ENCODE measurements at regions not wholly inside any gene's neighbourhood (a gene's known extent, or its start where the extent isn't known, plus 50 kb on each side); places are given as distances from the start of the nearest gene placed in this dataset.
"Not testable (repeated sequence)": the region's sequence is repeated elsewhere in the genome, so short reads cannot be mapped to it uniquely, and the experiment has no call there.

DNA sequence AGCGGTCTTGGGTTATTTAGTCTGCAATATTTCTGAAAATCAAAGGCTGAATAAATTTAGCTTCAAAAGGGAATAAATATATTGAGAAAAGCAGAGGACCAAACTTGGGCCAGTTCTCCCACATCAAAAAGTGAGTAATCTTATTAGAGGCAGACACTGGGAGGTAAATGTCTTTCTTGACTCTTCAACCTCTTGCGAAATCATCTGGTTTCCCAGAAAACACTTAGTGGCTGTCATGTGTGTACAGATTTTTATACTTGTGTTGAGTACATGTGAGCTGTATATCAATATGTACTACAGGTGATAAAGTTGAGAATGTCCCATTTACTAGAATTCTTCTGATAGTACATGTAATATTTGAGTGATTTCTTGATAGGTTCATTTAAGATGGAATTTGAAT, 454.9 kb downstream of the PRR16 start:
- no peak for DNase-seq (ENCODE audit: low read depth)

DNA sequence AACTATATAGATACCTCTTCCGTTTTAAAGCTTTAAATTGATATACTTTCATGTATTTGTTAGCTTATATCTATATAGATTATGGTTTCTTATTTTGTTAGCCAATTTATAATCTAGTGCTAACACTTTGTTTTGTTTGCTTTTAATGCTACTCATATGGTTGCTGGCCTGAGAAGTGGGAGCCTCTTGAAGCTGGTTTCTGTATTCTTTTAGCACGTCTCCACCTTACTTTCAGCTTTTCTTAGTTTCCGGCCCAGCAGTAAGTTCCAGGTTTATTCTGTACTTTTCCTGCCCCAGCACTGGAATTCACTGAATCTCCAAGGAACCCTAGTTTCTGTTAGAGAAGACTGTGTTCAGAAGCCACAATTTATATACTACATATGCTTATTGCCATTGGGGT, 458.9 kb downstream of the PRR16 start:
- DNase-seq (ENCODE audit: low read depth): no peak

DNA sequence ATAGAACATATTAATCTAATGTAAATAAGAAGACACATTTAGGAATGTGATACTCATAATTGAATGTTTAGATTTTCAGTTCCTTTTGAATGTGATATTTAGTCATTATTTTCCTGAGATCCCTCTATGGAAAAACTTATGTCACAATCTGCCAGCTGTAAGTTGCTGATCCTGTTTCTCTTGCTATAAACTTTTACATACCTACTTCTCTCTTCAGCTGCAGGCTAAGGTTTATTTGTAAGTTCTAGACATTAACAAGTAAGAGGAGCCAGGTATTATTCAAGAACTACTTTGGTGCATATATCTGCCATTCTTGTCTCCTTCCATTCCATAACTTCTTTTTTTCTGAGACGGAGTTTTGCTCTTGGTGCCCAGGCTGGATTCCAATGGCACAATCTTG, 462.4 kb downstream of the PRR16 start:
- no peak for DNase-seq (ENCODE audit: low read depth)

DNA sequence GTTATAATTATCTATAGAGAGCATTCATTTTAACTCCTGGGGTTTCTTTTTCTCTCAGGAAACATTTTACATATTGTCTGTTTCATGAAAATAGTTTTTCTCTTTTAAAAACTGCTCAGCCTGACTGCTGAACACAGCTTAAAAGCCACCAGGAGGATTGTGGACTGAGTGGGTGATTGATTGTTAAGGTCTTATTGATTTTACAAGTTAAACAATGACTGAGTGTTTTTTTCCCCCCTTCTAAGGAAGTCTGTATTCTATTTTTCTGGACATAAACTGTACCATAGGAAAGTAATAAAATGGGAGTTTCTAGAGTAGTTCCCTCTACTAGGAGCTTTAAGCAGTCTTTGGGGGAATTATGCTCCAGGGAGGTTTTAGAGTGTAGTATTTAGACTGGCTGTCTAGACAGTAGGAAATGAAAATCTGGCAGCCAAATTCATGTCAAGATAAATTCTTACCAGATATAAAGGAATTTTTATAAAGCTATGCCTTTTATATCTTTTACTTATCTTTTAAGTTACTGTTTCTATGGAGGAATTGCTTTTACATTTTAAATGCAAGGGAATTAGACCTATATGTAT, 463.9 kb downstream of the PRR16 start:
- no peak for DNase-seq (ENCODE audit: low read depth)

DNA sequence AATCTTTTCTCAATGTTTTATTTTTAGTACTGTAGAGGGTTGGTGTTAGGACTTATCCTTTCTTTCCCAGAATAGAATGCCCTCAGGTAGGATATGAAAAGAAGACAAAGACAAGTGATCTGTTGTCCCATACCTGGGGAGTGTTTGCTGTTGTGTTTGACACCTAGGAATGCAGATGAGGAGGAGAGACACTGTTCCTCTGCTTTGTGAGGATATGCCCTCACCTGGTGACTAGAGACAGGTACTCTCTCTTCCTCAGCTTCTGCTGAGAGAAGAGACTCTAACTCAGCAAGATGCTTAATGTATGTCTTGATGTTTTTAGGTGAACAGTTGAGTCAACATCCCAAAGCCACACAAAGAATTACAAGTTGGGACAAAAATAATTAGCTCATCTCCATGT, 468.4 kb downstream of the PRR16 start:
- DNase-seq (ENCODE audit: low read depth): no peak

DNA sequence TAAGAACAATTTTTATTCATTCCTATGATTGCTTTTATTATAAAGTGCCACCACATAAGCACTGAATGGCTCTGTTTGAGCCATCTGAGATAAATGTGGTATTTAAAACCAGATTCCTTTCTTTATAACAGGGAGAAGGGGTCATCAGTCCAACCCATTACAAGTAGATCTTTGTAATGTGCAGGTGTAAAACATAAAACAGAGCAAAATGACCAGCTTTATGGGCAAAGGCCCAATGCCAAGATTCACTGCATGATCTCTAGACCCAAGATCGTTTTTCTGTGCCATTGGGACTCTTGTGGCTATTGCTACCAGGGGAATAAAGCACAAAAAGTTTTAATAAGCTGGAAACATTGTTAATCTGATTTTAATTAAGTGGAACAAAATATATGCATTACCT, 469.9 kb downstream of the PRR16 start:
- DNase-seq (ENCODE audit: low read depth): no peak

DNA sequence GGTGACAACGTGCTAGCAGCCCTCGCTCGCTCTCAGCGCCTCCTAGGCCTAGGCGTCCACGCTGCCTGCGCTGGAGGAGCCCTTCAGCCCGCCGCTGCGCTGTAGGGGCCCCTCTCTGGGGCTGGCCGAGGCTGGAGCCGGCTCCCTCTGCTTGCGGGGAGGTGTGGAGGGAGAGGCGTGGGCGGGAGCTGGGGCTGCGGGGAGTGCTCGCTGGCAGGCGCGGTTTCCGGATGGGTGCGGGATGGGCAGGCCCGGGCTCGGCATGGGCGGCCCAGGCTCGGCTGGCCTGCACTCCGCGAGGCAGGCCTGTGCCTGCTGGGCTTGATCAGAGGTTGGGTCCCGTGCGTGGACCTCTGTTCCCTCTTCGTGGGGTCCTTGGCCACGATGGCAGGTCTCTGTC, 472.6 kb downstream of the PRR16 start:
- DNase-seq (ENCODE audit: low read depth): no peak

DNA sequence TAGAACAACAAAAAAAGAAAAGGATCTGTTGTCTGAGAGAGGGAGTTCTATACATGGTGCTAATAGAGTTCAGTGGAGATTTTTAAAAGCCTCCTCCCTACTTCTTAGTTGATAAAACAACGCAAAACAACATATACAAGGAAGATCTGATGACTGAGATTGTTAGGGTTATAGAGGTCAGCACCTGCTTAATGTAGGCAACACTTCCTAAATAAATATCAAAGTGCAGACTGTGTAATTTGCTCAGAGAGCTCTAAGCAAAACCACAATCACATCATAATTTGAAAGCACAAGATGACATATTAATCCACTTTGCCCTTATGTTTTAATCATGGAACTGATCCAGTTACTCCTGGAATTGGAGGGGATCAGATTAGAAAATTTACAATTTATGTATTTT, 474.5 kb downstream of the PRR16 start:
- no peak for DNase-seq (ENCODE audit: low read depth)

DNA sequence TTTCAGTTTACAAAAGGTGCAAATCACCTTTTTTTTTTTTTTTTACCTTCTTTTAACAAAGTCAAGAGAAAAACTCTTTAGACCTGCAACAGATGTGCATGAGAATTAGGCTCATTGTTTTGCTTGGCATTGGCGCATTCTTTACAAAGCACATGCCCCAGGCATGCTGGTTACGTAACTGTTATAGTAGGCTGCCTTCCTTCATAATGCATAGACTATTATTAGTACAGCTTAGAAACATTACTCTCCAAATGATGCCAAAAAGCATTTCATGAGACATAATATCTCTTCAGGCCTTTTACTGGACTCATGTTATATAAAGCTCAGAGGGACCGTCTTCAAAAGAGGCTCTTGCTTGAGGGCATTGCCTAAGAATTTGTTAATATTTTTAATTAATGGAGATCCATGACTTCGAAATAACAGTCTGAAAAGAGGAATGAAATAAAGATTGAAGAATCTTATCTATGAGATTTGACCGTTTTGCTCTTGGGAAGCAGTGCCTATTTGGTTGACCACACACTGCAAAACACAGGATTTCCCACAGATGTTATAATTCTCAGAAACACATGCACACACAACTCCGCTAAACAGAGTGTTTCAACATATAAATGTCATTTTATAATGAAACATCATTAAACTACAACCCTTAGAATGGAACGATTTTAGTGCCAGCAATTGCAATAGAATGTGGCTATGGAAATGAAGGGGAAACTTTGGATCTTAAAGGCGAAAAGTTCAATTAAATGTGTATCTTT, 478.7 kb downstream of the PRR16 start:
- no peak for DNase-seq (ENCODE audit: low read depth)

DNA sequence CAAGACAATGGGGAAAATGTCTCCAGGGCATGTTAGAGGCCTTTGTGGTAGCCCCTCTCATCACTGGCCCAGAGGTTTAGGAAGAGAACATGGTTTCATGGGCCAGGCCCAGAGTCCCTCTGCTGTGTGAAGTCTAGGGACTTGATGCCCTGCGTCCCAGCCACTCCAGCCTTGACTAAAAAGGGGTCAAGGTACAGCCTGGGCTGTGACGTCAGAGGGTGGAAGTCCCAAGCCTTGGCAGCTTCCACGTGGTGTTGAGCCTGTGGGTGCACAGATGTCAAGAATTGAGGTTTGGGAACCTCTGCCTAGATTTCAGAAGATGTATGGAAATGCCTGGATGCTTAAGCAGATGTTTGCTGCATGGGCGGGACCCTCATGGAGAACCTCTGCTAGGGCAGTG, 485.5 kb downstream of the PRR16 start:
- DNase-seq (ENCODE audit: low read depth): not testable (repeated sequence)

DNA sequence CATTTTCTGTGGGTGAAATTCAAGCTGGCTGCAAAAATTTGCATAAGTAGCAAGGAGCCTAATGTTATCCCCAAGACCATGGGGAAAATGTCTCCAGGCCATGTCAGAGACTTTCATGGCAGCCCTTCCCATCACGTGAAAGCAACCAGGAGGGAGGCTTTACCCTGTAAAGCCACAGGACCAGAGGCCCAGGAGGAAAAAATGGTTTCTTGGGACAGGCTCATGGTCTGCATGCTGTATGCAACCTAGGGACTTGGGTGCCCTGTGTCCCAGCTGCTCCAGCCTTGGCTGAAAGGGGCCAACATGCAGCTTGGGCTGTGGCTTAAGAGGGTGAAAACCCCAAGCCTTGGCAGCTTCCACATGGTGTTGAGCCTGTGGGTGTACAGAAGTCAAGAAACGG, 489.3 kb downstream of the PRR16 start:
- not testable (repeated sequence) for DNase-seq (ENCODE audit: low read depth)

DNA sequence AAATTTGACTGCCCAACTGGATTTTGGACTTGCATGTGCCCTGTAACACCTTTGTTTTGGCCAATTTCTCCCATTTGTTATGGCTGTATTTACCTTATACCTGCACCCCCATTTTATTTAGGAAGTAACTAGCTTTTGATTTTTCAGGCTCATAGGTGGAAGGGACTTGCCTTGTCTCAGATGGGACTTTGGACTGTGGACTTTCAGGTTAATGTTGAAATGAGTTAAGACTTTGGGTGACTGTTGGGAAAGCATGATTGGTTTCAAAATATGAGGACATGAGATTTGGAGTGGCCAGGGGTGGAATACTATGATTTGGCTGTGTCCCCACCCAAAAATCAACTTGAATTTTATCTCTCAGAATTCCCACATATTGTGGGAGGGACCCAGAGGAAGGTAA, 490.2 kb downstream of the PRR16 start:
- DNase-seq (ENCODE audit: low read depth): no peak

DNA sequence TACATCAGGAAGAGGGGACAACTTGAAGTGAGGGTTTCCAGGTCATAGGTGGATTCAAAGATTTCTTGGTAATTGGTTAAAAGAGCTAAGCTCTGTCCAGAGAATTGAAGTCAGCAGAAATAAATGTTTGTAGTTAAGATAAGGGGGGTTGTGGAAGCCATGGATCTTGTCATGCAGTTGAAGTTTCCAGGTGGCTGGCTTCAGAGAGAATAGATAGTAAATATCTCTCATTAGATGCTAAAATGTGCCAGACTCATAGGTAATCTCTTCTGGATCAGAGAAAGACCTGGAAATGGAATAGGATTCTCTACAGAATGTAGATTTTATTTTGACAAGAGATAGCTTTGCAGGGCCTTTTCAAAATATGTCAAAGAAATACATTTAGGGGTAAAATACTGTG, 491.7 kb downstream of the PRR16 start:
- DNase-seq (ENCODE audit: low read depth): no peak

DNA sequence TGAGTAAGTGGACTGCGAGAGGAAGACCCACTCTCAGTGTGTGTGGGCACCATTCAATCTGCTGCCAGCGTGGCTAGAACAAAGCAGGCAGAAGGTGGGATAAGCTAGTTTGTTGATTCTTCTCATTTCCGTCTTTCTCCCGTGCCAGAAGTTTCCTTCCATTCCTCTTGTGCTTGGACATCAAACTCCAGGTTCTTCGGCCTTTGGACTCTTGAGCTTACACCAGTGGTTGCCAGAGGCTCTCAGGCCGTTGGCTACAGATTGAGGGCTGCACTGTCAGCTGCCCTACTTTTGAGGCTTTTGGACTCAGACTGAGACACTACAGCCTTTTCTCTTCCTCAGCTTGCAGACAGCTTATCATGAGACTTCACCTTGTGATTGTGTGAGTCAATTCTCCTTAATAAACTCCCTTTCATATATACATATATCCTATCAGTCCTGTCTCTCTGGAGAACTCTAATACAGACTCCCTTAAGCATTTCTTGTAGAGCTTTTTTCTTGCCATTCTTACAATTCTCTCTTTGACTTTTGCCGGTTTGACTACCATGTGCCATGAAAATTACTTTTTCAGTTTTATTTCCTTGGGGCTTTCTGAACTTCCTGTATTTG, 494.9 kb downstream of the PRR16 start:
- DNase-seq (ENCODE audit: low read depth): no peak

DNA sequence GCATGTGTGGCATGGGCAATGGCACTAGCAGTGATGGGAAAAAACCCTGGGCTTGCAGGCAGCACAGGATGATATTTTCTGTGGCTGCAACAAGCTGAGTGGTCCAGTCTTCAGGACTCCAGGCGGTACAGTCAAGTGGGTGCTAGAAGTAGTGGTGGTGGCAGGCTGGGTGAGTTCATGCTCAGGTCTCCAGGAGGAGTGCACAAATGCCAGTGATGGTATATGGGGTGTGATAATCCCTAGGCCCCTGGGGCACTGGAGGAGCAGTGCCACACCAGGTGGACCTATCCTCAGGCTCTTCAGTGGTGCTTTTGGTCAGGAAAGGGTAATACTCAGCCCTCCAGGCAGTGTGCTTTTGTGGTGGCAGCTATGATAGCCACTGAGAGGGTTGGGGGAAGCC, 496.4 kb downstream of the PRR16 start:
- no peak for DNase-seq (ENCODE audit: low read depth)

DNA sequence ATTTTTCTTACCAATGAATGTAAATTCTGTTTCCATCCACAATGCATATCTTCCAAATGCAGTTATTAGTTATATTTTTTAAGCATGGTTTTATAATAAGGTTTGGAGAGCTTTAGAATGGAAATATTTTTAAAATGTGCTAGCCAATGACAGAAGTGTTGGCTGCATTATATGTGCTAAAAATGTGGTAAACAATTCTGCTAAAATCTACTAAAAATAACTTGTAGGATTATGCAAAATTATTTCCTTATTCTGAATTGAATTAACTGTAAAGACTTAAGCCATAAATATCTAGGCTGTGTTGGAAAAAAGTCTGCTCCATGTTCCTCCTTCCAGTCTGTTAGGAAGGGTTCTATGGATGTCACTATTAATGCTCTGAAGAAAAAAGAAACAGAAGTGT, 503.3 kb downstream of the PRR16 start:
- DNase-seq (ENCODE audit: low read depth): no peak

DNA sequence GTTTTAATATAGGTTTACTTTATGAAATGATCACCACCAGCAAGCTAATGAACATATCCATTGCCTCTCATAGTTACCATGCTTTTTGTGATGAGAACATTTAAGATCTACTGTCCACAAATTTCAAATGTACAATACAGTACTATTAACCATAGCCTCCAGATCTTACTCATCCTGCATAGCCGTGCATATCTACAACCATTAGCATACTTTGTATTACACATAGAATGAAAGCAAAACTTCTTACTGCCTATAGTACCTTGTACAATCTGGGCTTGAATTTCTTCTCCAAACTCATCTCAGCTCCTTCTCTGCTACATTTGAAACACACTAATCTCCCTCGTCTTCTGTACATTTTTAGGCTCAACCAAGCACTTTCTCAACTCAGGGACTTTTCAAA, 510.6 kb downstream of the PRR16 start:
- DNase-seq (ENCODE audit: low read depth): no peak

DNA sequence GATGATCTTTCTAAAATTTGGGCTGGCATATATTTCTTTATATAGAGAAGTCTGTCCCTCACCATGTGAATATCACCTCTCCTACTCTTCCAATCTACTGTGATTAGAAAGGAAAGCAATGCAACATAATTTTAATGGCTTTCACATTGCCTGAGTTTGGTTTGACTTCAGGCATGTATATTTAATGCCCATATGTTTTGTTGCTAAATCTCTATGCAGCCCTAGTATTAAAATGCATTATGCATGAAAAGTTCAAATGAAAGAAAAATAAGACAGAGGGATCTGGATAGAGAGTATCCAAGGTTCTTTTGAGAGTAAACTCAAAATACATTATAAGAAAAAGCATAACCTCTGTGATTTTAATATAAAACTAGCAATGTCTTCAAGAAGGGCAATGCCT, 518.3 kb downstream of the PRR16 start:
- no peak for DNase-seq (ENCODE audit: low read depth)

DNA sequence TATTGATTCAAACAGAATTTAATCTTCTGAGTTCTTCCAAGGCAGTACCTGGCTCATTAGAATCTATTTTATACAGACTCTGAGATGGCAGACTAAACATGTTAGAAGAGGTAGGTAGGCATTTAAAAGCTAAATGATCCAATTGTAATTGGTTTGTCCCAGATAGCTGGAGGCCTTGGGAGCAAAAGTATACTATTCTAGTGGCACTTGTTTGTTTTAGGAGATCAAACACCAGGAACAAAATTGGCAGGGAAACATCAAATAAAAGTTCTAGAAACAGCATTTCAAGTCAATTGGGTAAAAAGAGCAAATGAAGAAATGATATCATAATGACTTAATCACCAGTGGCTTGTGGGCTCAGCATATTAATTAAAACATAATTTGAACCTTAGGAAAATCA, 521.4 kb downstream of the PRR16 start:
- DNase-seq (ENCODE audit: low read depth): no peak

DNA sequence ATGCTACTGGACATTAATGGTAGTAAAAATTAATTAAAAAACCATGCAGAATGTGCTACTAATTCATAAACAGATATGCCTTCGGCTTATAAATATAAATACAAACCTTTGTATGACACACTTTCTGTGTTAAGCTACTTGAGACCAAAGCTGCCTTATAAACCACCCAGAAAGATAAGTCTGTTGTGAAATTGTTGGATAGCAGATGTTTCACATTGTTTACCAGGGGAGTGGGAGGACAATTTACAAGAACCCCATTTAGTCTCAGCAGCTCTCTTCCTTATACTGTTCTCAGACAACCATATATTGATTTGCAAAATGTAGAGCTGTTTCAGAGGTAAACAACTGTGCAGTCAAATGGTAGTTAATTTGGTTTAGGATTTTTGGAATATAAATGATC, 524.4 kb downstream of the PRR16 start:
- DNase-seq (ENCODE audit: low read depth): no peak

DNA sequence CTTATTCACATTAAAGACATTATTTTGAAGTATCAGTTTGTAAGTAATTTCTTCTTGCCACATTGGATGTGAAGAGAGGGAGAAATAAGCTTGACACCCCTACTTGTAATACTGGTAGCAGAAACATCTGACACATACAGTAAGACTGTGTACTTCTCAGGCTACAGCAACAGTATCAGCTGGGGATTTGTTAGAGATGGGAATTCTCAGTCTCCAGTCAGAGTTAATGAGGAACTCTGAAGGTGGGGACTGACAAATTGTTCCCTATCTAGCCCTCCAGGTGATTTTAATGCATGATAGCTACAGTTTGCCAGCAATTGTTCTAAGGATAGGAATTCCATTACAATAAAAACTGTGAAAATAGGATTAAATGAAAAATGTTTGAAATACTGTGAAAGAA, 524.8 kb downstream of the PRR16 start:
- no peak for DNase-seq (ENCODE audit: low read depth)

DNA sequence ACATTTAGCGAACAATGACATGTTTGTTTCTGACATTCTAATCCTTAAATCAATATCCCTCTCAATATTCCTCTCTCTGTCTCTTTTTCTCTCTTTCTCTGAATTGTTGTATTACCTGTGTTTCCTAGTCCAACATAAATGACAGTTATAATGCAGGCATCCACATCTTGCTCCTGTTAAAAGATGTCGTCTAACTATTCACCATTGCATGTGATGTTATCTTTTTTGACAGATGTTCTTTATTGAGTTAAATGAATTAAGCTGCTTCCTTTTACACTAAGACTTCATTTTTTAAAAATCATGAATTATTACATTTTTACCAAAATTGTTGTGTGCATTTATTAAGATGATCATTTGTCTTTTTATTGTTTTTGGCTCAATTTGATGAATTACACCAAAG, 527.5 kb downstream of the PRR16 start:
- DNase-seq (ENCODE audit: low read depth): no peak

DNA sequence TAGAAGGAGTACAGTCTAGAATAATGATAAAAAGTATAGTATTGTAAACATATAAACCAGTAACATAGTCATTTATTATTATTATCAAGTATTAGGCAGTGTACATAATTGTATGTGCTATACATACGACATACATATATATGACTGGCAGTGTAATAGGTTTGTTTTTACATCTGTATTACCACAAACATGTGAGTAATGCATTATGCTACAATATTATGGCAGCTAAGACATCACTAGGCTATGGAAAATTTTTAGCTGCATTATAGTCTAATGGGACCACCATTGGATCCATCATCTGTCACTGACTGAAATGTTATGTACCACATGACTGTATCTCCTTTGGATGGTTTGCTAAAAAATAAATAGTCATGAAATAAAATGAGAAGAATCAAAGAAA, 530.0 kb downstream of the PRR16 start:
- DNase-seq (ENCODE audit: low read depth): no peak

DNA sequence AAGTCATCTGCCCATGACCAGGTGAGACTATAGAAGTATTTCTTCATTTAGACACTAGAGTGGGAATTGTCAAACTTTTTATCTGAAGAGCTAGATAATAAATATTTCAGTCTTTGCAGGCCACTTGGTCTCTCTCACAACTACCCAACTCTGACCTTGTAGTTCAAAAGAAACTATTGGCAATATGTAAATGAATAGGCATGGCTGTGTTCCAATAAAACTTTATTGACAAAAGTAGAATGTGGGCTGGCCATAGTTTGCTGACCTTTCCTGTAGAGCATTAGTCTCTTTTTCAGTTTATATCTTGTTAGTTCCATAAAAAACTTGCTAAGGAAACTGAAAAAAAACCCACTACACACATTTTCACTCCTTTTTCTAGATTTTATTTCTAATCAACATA, 535.5 kb downstream of the PRR16 start:
- no peak for DNase-seq (ENCODE audit: low read depth)
